Calu3 (cell line): ENCODE measurements at regions not wholly inside any gene's neighbourhood (a gene's known extent, or its start where the extent isn't known, plus 50 kb on each side); places are given as distances from the start of the nearest gene placed in this dataset.
A peak's percentile ranks its signal among the peaks of the same experiment; 100 is the strongest.

Experiments
- BruUV-seq: library from RNA; stranded (reverse); fragments of 400-500 nt; replicated peaks from 2 replicates; lab custom pipeline; 2021; lab: Mats Ljungman, UMichigan
- CTCF ChIA-PET: fragments of 300-600 bp; sonication (Branson Sonifier 250); formaldehyde crosslinking; loops from one replicate; lab custom pipeline; 2022; ENCODE audit warnings: antibody characterized with exemption; lab: Charles Lee
- DNase-seq: peaks from one replicate; pipeline ENCODE4 v3.0.0; 2022
- H3K27ac Mint-ChIP-seq: one replicate; pipeline ENCODE4 v1.8.0; 2022; ENCODE audit warnings: mixed read lengths; ENCODE audit not compliant: unreplicated experiment
- H3K27me3 Mint-ChIP-seq: one replicate; pipeline ENCODE4 v1.8.0; 2022; ENCODE audit warnings: mixed read lengths; ENCODE audit not compliant: unreplicated experiment
- H3K36me3 Mint-ChIP-seq: one replicate; pipeline ENCODE4 v1.8.0; 2022; ENCODE audit warnings: mild to moderate bottlenecking, moderate library complexity, mixed read lengths; ENCODE audit not compliant: insufficient read depth, unreplicated experiment
- H3K4me1 Mint-ChIP-seq: one replicate; pipeline ENCODE4 v1.8.0; 2022; ENCODE audit warnings: mild to moderate bottlenecking, low read depth, mixed read lengths; ENCODE audit not compliant: unreplicated experiment
- H3K4me3 Mint-ChIP-seq: one replicate; pipeline ENCODE4 v1.8.0; 2022; ENCODE audit warnings: mild to moderate bottlenecking, low read depth, moderate library complexity, mixed read lengths; ENCODE audit not compliant: unreplicated experiment
- H3K9me3 Mint-ChIP-seq: one replicate; pipeline ENCODE4 v1.8.0; 2022; ENCODE audit warnings: low read depth, mixed read lengths; ENCODE audit not compliant: unreplicated experiment
- CTCF ChIP-seq: fragments of 200-600 bp; IDR thresholded peaks from one replicate; pipeline ENCODE4 v1.8.0; 2022; ENCODE audit warnings: antibody characterized with exemption; ENCODE audit not compliant: unreplicated experiment
- intact Hi-C: fragments of 100-400 bp; cut with micrococcal nuclease; formaldehyde crosslinking; loops from one replicate; pipeline ENCODE4 v1.10.0; 2022; ENCODE audit not compliant: unreplicated experiment

GRCh38 chr1:175890958-175891357 is 147.6 kb upstream of the TNR start:
- CTCF ChIA-PET = no interaction called here
- no TSS peak for BruUV-seq
- H3K27ac Mint-ChIP-seq = no peak overlapping the region

GRCh38 chr1:175889848-175890247 is 146.5 kb upstream of the TNR start:
- H3K4me1 Mint-ChIP-seq = no peaks in the 10 kb centered on the region
- no peaks in the 10 kb centered on the region for H3K27me3 Mint-ChIP-seq
- intact Hi-C loops = loop anchor here (10.0 kb wide), 1 partner anchor 515 kb away; no protein-coding TSS in a partner anchor

More at GRCh38 chr1:175890958-175891357, 147.6 kb upstream of the TNR start:
- no peak overlapping the region for H3K4me3 Mint-ChIP-seq
- H3K4me1 Mint-ChIP-seq = no peaks in the 10 kb centered on the region
- no peak for DNase-seq
- no peaks in the 10 kb centered on the region for H3K36me3 Mint-ChIP-seq
- TF ChIP-seq CTCF = no peak
- intact Hi-C loops = no loop called here
- H3K9me3 Mint-ChIP-seq = no peaks in the 10 kb centered on the region
- no peaks in the 10 kb centered on the region for H3K27me3 Mint-ChIP-seq

GRCh38 chr1:175888996-175889395 is 145.6 kb upstream of the TNR start:
- Mint-ChIP-seq H3K27me3 (no peaks in the 10 kb centered on the region), H3K4me3 (no peak overlapping the region), H3K36me3 (no peaks in the 10 kb centered on the region), H3K9me3 (no peaks in the 10 kb centered on the region), H3K4me1 (no peaks in the 10 kb centered on the region), H3K27ac (no peak overlapping the region)
- no TSS peak for BruUV-seq
- CTCF ChIA-PET = interaction anchor here (1.3 kb wide), 1 partner anchor 11 kb away, joined by 3 read pairs; no protein-coding TSS in a partner anchor
- DNase-seq = no peak
- intact Hi-C loops = loop anchor here (10.0 kb wide), 1 partner anchor 514 kb away; no protein-coding TSS in a partner anchor
- no peak for TF ChIP-seq CTCF

More at GRCh38 chr1:175889848-175890247, 146.5 kb upstream of the TNR start:
- CTCF ChIA-PET = no interaction called here
- no peak for TF ChIP-seq CTCF
- no peak for DNase-seq
- Mint-ChIP-seq H3K9me3 (no peaks in the 10 kb centered on the region), H3K36me3 (no peaks in the 10 kb centered on the region), H3K4me3 (no peak overlapping the region), H3K27ac (no peak overlapping the region)
- BruUV-seq = no TSS peak

- Mint-ChIP-seq H3K4me3 (no peak overlapping the region), H3K27me3 (no peaks in the 10 kb centered on the region), H3K9me3 (no peaks in the 10 kb centered on the region), H3K36me3 (no peaks in the 10 kb centered on the region), H3K27ac (no peak overlapping the region), H3K4me1 (no peaks in the 10 kb centered on the region)
- TF ChIP-seq CTCF = peak; percentile 69
- CTCF ChIA-PET = interaction anchor here (1.3 kb wide), 1 partner anchor 12 kb away, joined by 3 read pairs; no protein-coding TSS in a partner anchor
- DNase-seq = peak; percentile 62
- intact Hi-C loops = loop anchor here (10.0 kb wide), 1 partner anchor 513 kb away; no protein-coding TSS in a partner anchor
- BruUV-seq = no TSS peak
These were observed 144.6 kb upstream of the TNR start for GRCh38 chr1:175887981-175888428.
